ENCODE measurements at regions not wholly inside any gene's neighbourhood (a gene's known extent, or its start where the extent isn't known, plus 50 kb on each side); places are given as distances from the start of the nearest gene placed in this dataset.

DNA sequence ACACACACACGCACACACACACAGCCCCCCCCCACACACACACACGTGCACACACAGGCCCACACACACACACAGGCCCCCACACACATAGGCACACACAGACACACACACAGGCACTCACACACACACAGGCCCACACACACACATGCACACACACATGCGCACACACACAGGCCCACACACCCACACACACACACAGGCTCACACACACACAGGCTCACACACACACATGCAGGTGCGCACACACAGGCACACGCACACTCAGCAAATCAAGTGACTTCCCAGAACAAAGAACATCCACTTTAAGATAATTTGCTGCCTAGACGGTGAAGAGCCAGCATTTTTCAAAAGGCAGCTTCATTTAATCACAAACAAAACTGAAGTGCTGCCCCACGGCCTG, 78.5 kb upstream of the FBRSL1 start:
- Histone ChIP-seq H3K4me3 (ENCODE audit: low read depth, low read length) (no peak overlapping the region), H3K4me1 (ENCODE audit: control insufficient read depth, insufficient read depth, low read length) (no peaks in the 10 kb centered on the region), H3K36me3 (ENCODE audit: control insufficient read depth in 2 of 2, insufficient read depth in 1 of 2, low read length in 2 of 2) (no peaks in the 10 kb centered on the region), H3K27ac (ENCODE audit: extremely low read depth, low read depth, low read length) (no peak overlapping the region), H3K9me3 (ENCODE audit: control insufficient read depth, insufficient read depth, low read depth, low read length) (no peaks in the 10 kb centered on the region)
- TF ChIP-seq SETDB1 (IDR thresholded peaks at IDR 0.05; ENCODE audit: insufficient read length, low read length): no peak
- TF ChIP-seq ZNF843 (tag by site-specific recombination; IDR thresholded peaks at IDR 0.05): no peak
- TF ChIP-seq, protein P1, sequence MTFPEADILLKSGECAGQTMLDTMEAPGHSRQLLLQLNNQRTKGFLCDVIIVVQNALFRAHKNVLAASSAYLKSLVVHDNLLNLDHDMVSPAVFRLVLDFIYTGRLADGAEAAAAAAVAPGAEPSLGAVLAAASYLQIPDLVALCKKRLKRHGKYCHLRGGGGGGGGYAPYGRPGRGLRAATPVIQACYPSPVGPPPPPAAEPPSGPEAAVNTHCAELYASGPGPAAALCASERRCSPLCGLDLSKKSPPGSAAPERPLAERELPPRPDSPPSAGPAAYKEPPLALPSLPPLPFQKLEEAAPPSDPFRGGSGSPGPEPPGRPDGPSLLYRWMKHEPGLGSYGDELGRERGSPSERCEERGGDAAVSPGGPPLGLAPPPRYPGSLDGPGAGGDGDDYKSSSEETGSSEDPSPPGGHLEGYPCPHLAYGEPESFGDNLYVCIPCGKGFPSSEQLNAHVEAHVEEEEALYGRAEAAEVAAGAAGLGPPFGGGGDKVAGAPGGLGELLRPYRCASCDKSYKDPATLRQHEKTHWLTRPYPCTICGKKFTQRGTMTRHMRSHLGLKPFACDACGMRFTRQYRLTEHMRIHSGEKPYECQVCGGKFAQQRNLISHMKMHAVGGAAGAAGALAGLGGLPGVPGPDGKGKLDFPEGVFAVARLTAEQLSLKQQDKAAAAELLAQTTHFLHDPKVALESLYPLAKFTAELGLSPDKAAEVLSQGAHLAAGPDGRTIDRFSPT (tag by site-specific recombination; IDR thresholded peaks at IDR 0.05): no peak
- no peak for TF ChIP-seq SP7 (tag by site-specific recombination; IDR thresholded peaks at IDR 0.05)
- no peak for TF ChIP-seq ZNF776 (tag by site-specific recombination; IDR thresholded peaks at IDR 0.05; ENCODE audit: borderline replicate concordance)
- no peak for TF ChIP-seq ZNF660 (tag by site-specific recombination; IDR thresholded peaks at IDR 0.05)
- TF ChIP-seq ZNF510 (tag by site-specific recombination; IDR thresholded peaks at IDR 0.05; ENCODE audit: insufficient replicate concordance): no peak
- TF ChIP-seq EGR2 (tag by site-specific recombination; IDR thresholded peaks at IDR 0.05; ENCODE audit: low read depth): 0 out of 2 replicates have a peak, but pooled peaks have one; percentile 13
- peak; percentile 97 for TF ChIP-seq ZSCAN4 (tag by site-specific recombination; IDR thresholded peaks at IDR 0.05)
- TF ChIP-seq, protein P2, sequence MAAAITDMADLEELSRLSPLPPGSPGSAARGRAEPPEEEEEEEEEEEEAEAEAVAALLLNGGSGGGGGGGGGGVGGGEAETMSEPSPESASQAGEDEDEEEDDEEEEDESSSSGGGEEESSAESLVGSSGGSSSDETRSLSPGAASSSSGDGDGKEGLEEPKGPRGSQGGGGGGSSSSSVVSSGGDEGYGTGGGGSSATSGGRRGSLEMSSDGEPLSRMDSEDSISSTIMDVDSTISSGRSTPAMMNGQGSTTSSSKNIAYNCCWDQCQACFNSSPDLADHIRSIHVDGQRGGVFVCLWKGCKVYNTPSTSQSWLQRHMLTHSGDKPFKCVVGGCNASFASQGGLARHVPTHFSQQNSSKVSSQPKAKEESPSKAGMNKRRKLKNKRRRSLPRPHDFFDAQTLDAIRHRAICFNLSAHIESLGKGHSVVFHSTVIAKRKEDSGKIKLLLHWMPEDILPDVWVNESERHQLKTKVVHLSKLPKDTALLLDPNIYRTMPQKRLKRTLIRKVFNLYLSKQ (tag by site-specific recombination; IDR thresholded peaks at IDR 0.05; ENCODE audit: borderline replicate concordance): no peak
- TF ChIP-seq PRDM1 (tag by site-specific recombination; IDR thresholded peaks at IDR 0.05): no peak
- TF ChIP-seq ZFHX2 (tag by site-specific recombination; conservative IDR thresholded peaks at IDR 0.05): peak; percentile 49; the same call in 1 of the 2 replicates
- no peak for TF ChIP-seq ZNF16 (tag by site-specific recombination; IDR thresholded peaks at IDR 0.05; ENCODE audit: low read depth)
- TF ChIP-seq BCL11A (tag by site-specific recombination; IDR thresholded peaks at IDR 0.05; ENCODE audit: low read depth): no peak
- no peak for TF ChIP-seq ZNF501 (tag by site-specific recombination; IDR thresholded peaks at IDR 0.05)
- CTCF ChIA-PET: interaction anchor here (0.8 kb wide), 1 partner anchor 93 kb away, joined by 6 read pairs; no protein-coding TSS in a partner anchor
- POLR2A ChIA-PET: no interaction called here

- Histone ChIP-seq H3K4me3 (ENCODE audit: low read depth, low read length) (no peak overlapping the region), H3K9me3 (ENCODE audit: control insufficient read depth, insufficient read depth, low read depth, low read length) (no peaks in the 10 kb centered on the region), H3K4me1 (ENCODE audit: control insufficient read depth, insufficient read depth, low read length) (no peaks in the 10 kb centered on the region), H3K36me3 (ENCODE audit: control insufficient read depth in 2 of 2, insufficient read depth in 1 of 2, low read length in 2 of 2) (no peaks in the 10 kb centered on the region), H3K27ac (ENCODE audit: extremely low read depth, low read depth, low read length) (no peak overlapping the region)
- ChIA-PET POLR2A (no interaction called here), CTCF (no interaction called here)
- TF ChIP-seq GLIS1 (tag by site-specific recombination; IDR thresholded peaks at IDR 0.05) (peak; percentile 56), ZNF488 (tag by site-specific recombination; IDR thresholded peaks at IDR 0.05) (no peak), ZNF654 (tag by site-specific recombination; IDR thresholded peaks at IDR 0.05; ENCODE audit: low read depth) (no peak), ZNF792 (tag by site-specific recombination; IDR thresholded peaks at IDR 0.05) (no peak), ZNF473 (tag by site-specific recombination; IDR thresholded peaks at IDR 0.05) (no peak), ZNF785 (tag by site-specific recombination; IDR thresholded peaks at IDR 0.05) (no peak), ZBTB20 (tag by site-specific recombination; IDR thresholded peaks at IDR 0.05) (no peak), ZNF366 (tag by site-specific recombination; conservative IDR thresholded peaks at IDR 0.05) (no peak), ZNF548 (tag by site-specific recombination; IDR thresholded peaks at IDR 0.05) (no peak), GLIS2 (tag by site-specific recombination; IDR thresholded peaks at IDR 0.05) (peak; percentile 53), ZNF354C (tag by site-specific recombination; IDR thresholded peaks at IDR 0.05; ENCODE audit: borderline replicate concordance, low read depth) (no peak), ZBTB8A (tag by site-specific recombination; IDR thresholded peaks at IDR 0.05) (0 out of 2 replicates have a peak, but pooled peaks have one; percentile 17), ZNF362 (tag by site-specific recombination; IDR thresholded peaks at IDR 0.05) (no peak)
- TF ChIP-seq, protein P2 (tag by site-specific recombination; IDR thresholded peaks at IDR 0.05; ENCODE audit: borderline replicate concordance): no peak
Measured at GRCh38 chr12:132410849-132411248, 79.1 kb upstream of the FBRSL1 start.

All from HEK293 (cell line).